ENCODE measurements at regions not wholly inside any gene's neighbourhood (a gene's known extent, or its start where the extent isn't known, plus 50 kb on each side); places are given as distances from the start of the nearest gene placed in this dataset.

DNA sequence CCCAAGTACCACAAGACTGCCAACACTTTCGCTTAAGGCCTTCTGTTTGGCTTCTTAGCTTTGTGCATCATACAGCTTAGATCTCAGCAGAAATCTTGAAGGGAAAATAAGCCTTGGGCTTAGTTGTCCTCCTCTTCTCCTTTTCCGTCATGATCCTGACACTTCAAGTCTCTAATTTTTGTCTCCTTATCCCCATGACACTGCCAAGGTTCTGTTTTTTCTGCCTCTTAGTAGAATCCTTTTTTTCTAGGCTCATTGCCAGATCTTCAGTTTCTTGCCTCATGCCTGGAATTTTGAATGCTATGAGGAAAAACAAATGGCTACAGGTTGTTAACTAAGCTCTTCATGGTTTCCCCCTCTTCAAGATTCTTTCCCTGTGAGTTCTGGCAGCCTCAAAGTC, 450.4 kb downstream of the LRFN5 start:
- H3K9me3 Mint-ChIP-seq = peaks cover 5% of the 10 kb centered on the region
- no peaks in the 10 kb centered on the region for H3K27me3 Mint-ChIP-seq
- H3K36me3 Mint-ChIP-seq = no peaks in the 10 kb centered on the region
- no peak for DNase-seq
- H3K4me3 Mint-ChIP-seq = no peak overlapping the region
- no peak overlapping the region for H3K27ac Mint-ChIP-seq
- no peaks in the 10 kb centered on the region for H3K4me1 Mint-ChIP-seq

DNA sequence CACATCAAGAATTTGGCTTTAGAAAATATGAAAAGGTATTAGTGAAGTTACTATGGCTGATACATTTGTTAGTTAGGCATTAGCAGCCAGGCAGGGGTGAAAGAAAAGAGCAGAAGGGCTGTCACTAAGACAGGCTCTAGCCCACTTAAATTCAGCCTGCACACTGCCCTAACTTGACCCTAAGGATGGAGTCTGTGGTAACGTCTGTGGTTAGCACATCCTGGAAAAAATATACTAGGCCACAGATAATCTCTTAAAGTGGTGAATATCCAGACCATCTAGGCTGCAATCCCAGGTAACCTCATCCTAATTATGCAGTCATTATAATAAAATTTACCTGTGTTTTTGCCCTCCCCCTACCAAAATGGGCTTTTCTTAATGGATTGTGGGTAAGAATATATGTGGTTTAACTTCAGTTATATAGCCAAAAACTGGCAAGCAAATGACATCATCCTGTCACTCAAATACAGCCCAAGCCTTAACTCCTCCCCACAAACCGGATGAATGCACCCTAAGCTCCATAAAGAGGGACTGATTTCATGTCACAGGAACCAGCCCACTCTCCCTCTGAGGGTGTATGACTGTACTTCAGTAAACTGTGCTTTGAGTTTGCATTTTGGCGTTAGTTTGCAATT, 440.9 kb downstream of the LRFN5 start:
- no peaks in the 10 kb centered on the region for H3K9me3 Mint-ChIP-seq
- no peaks in the 10 kb centered on the region for H3K36me3 Mint-ChIP-seq
- H3K27ac Mint-ChIP-seq = no peak overlapping the region
- H3K4me1 Mint-ChIP-seq = no peaks in the 10 kb centered on the region
- H3K27me3 Mint-ChIP-seq = no peaks in the 10 kb centered on the region
- DNase-seq = no peak
- H3K4me3 Mint-ChIP-seq = no peak overlapping the region

DNA sequence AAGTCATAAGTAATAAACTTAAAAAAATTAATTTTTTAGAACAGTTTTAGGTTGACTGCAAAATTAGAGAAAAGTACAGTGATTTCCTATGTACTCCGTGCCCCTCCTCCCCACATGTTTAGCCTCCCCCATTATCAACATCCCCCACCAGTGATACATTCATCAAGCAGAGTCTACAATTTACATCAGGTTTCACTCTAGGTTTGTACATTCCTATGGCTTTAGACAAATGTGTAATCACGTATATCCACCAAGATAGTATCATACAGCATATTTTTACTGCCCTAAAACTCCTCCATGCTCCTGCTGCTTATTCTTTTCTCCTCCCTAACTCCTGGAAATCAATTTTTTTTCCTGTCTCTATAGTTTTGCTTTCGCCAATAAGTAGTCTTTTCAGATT, 438.7 kb downstream of the LRFN5 start:
- Mint-ChIP-seq H3K4me1 (no peaks in the 10 kb centered on the region), H3K36me3 (no peaks in the 10 kb centered on the region), H3K27me3 (no peaks in the 10 kb centered on the region), H3K27ac (no peak overlapping the region), H3K9me3 (peaks cover 1% of the 10 kb centered on the region), H3K4me3 (no peak overlapping the region)
- no peak for DNase-seq

DNA sequence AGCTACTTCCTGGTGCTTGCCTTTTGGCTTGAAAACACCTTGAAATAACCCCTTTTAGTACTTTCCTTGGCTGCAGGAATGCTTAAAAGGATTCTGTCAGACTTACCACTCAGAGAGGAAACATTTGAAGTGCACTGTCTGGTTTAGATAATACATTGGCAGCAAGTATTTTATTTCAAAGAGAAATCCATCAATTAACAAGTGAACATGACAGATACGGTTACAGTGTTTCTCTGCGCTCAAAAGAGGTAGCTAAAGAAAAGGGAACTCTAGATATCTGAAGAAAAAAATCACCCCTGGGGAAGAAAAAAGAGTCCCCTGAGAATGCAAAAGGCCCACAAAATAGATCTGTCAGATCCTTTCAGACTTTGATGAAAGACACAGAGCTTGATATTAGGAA, 421.9 kb downstream of the LRFN5 start:
- Mint-ChIP-seq H3K36me3 (no peaks in the 10 kb centered on the region), H3K9me3 (no peaks in the 10 kb centered on the region), H3K27me3 (no peaks in the 10 kb centered on the region), H3K27ac (no peak overlapping the region), H3K4me1 (no peaks in the 10 kb centered on the region), H3K4me3 (no peak overlapping the region)
- DNase-seq = no peak

DNA sequence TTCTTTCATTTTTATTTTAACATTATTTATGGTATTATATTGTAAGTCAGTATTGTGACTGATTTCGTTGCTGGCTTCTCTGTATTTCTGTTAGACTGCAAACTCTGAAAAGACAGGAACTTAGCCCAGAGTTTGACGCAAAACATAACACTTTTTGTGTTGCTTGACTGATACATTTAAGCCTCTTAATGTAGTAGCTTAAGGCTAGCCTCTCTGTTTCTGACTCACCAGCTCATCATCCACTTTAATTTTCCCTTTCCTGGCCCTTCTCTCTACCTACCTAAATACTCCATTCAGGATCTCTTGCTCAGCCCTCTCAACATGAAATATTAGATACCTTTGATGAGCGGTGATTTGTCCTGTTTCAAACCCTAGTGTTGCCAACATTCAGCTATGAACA, 420.6 kb downstream of the LRFN5 start:
- Mint-ChIP-seq H3K9me3 (no peaks in the 10 kb centered on the region), H3K36me3 (no peaks in the 10 kb centered on the region), H3K27me3 (no peaks in the 10 kb centered on the region), H3K4me1 (no peaks in the 10 kb centered on the region), H3K27ac (no peak overlapping the region), H3K4me3 (no peak overlapping the region)
- DNase-seq = no peak

DNA sequence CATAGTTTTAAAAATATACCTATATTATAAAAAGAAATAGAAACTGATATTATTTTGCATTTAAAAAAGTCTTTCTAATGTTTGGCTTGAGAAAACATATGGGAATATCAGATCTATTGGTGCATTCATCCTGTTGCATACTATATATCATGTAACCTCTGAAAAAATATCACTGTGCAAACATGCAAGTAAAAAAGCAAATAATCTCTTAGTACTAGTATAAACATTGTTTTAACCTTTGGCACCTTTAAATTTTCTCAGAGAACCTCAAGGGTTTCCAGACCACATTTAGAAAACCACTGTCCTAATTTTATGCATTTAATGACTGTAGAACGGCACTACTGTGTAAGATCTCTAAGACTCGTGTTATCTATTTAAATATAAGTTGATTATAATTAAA, 416.8 kb downstream of the LRFN5 start:
- Mint-ChIP-seq H3K27me3 (no peaks in the 10 kb centered on the region), H3K36me3 (no peaks in the 10 kb centered on the region), H3K4me3 (no peak overlapping the region), H3K9me3 (no peaks in the 10 kb centered on the region), H3K27ac (no peak overlapping the region), H3K4me1 (no peaks in the 10 kb centered on the region)
- no peak for DNase-seq

DNA sequence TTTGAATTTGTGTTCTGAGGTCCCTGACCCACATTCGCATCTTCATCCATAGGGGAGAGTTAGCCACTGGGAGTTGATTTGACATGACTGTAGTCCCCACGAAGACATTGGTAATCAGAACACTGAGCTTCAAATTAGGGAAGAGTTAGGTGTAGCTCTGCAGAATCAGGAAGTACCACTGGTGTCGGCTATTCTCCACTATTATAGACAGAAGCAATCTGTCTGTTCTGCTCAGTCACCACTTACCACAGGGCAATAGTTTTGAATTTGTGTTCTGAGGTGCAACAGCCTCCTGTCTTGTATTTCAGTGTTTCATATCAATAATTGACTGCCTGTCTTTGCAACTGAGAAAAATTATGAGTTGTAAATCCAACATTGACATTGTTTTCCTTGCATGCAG, 407.6 kb downstream of the LRFN5 start:
- Mint-ChIP-seq H3K4me1 (no peaks in the 10 kb centered on the region), H3K27ac (no peak overlapping the region), H3K9me3 (no peaks in the 10 kb centered on the region), H3K27me3 (no peaks in the 10 kb centered on the region), H3K36me3 (no peaks in the 10 kb centered on the region), H3K4me3 (no peak overlapping the region)
- DNase-seq = no peak

DNA sequence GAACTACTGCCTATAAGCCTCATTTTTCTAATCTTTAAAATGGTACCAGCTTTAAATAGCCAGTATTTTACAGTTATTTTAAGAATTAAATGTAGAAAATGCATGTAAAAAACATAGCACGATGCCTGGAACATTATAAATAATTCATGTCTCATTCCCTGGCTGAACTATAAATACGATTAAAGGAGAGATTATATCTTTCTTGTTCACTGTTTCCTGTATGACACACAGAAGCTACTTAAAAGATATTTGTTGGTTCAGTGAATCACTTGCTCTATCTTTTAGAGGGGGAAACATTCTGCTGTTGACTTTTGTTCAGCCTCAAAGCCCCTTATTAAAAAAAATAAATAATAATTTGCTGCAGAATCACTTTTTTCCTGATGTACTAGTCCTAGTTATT, 406.9 kb downstream of the LRFN5 start:
- H3K27ac Mint-ChIP-seq = no peak overlapping the region
- no peaks in the 10 kb centered on the region for H3K4me1 Mint-ChIP-seq
- H3K36me3 Mint-ChIP-seq = no peaks in the 10 kb centered on the region
- no peaks in the 10 kb centered on the region for H3K9me3 Mint-ChIP-seq
- no peak overlapping the region for H3K4me3 Mint-ChIP-seq
- no peaks in the 10 kb centered on the region for H3K27me3 Mint-ChIP-seq
- DNase-seq = no peak

DNA sequence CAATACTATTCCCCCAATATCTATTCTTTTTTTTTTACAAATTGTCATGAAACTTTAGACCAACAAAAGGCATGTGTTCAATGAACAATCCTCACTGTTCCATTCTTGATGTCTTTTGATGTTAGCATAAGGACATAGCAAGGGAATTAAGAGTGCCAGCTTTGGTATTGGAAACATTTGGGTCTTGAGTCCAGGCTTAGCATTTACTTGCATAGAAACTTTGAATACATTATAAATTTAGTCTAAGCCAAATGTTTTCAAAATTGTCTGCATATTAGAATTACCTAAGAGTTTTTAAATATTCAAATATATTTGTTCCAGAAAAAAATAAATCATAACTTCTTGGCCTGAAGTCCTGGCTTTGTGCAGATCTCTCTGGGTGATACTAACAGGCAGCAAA, 406.5 kb downstream of the LRFN5 start:
- Mint-ChIP-seq H3K27ac (no peak overlapping the region), H3K9me3 (peaks cover 1% of the 10 kb centered on the region), H3K27me3 (no peaks in the 10 kb centered on the region), H3K36me3 (no peaks in the 10 kb centered on the region), H3K4me3 (no peak overlapping the region), H3K4me1 (no peaks in the 10 kb centered on the region)
- no peak for DNase-seq

DNA sequence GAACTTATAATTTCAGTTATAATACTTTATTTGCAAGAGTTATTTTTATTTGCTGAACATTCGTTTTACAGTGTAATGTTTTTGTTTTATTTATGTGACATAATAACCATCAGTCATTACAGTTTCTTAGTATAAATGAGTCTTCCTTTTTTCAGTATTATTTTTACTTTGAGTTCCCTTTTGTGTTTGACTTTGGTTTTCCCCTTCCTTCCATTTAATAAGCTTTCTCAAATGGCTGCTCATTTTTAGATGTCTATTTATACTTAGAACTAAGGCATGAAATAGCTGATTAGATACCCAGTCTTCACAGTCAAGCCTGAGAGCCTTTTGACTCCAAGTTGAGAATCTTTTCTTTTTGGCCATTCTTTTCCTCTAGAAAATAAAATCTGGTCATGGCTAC, 404.5 kb downstream of the LRFN5 start:
- DNase-seq = no peak
- no peaks in the 10 kb centered on the region for H3K27me3 Mint-ChIP-seq
- H3K27ac Mint-ChIP-seq = no peak overlapping the region
- H3K4me1 Mint-ChIP-seq = no peaks in the 10 kb centered on the region
- peaks cover 2% of the 10 kb centered on the region for H3K9me3 Mint-ChIP-seq
- H3K4me3 Mint-ChIP-seq = no peak overlapping the region
- no peaks in the 10 kb centered on the region for H3K36me3 Mint-ChIP-seq

DNA sequence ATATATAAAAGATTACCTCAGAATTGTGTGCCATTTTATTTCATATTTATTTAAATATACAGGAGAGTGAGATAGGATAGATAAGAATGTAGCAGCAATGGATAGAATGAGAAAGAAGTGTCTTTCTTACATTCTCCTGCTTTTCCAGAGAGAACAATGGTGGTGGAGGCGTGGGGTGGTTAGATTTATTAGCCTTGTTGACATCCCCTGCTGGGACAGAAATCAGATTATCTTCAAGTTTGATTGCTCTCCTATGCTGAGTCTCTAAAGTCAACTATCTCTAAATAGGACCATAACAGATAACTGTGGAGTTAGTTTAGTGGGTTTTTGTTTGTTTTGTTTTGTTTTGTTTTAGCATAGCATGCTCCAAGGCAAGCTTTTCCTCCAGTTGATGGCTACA, 397.6 kb downstream of the LRFN5 start:
- DNase-seq = no peak
- H3K4me1 Mint-ChIP-seq = no peaks in the 10 kb centered on the region
- H3K9me3 Mint-ChIP-seq = peaks cover 2% of the 10 kb centered on the region
- H3K27me3 Mint-ChIP-seq = no peaks in the 10 kb centered on the region
- H3K27ac Mint-ChIP-seq = no peak overlapping the region
- H3K36me3 Mint-ChIP-seq = no peaks in the 10 kb centered on the region
- H3K4me3 Mint-ChIP-seq = no peak overlapping the region

DNA sequence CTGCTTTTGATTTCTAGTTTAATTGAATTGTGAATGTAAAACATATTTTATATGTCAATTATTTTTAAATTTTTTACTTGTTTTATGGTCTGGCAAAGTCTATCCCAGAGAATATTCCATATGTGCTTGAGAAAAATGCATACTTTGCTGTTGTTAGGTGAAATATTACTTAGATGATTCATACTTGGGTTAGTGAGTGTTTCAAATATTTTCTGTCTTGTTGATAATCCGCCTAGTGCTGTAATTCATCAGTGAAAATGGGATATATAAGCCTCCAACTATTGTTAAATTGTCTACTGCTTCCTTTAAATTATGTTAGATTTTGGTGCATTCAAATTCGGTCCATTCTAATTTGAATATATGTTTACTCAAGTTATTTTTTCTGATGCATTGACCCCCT, 395.5 kb downstream of the LRFN5 start:
- no peak overlapping the region for H3K27ac Mint-ChIP-seq
- no peaks in the 10 kb centered on the region for H3K36me3 Mint-ChIP-seq
- DNase-seq = no peak
- H3K27me3 Mint-ChIP-seq = no peaks in the 10 kb centered on the region
- no peak overlapping the region for H3K4me3 Mint-ChIP-seq
- H3K4me1 Mint-ChIP-seq = no peaks in the 10 kb centered on the region
- no peaks in the 10 kb centered on the region for H3K9me3 Mint-ChIP-seq

DNA sequence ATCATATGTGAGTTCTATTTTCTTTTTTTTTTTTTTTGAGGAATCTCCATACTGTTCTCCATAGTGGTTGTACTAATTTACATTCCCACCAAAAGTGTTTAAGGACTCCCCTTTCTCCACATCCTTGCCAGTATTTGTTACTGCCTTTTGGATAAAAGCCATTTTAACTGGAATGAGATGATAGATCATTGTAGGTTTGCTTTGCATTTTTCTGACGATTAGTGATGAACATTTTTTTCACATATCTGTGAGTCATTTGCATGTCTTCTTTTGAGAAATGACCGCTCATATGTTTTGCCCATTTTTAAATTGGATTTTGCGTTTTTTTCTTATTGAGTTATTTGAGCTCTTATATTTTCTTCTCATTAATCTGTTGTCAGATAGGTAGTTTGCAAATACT, 394.8 kb downstream of the LRFN5 start:
- Mint-ChIP-seq H3K4me1 (no peaks in the 10 kb centered on the region), H3K36me3 (no peaks in the 10 kb centered on the region), H3K4me3 (no peak overlapping the region), H3K27ac (no peak overlapping the region), H3K27me3 (no peaks in the 10 kb centered on the region), H3K9me3 (no peaks in the 10 kb centered on the region)
- DNase-seq = no peak

DNA sequence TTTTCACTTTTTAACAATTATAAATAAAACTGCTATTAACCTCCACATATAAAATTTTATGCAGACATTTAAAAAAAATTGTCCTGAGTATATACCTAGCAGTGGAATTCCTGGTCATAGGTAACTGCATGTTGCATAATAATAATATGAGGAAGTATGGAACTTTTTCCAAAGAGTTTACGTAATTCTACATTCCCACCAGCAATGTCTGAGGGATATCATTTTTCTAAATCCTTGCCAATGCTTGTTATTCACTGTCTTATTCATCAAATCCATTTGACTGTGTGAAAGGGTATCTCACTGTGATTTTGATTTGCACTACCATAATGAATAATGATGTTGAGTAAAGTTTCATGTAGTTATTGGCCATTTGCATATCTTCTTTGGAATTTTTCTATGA, 393.8 kb downstream of the LRFN5 start:
- no peak for DNase-seq
- Mint-ChIP-seq H3K27ac (no peak overlapping the region), H3K4me1 (no peaks in the 10 kb centered on the region), H3K9me3 (no peaks in the 10 kb centered on the region), H3K4me3 (no peak overlapping the region), H3K36me3 (no peaks in the 10 kb centered on the region), H3K27me3 (no peaks in the 10 kb centered on the region)

DNA sequence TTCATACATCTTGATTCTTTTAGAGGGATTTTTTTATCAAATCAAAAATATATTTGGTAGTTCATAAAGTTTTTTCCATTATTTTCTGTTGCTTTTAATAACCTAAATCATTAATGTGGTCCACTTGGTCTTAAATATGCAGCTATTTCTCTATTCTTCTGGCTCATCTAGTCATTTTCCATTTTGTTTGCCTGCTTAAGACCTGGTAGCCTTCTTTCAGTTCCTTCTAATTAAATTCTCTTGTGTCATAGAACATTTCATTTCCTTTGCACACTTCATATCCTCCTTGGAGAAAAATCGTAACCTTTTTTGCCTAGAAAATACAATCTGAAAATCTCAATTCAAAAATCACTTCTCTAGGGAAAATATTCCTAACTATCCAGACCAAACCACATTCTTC, 387.0 kb downstream of the LRFN5 start:
- H3K9me3 Mint-ChIP-seq = no peaks in the 10 kb centered on the region
- H3K4me3 Mint-ChIP-seq = no peak overlapping the region
- H3K36me3 Mint-ChIP-seq = no peaks in the 10 kb centered on the region
- no peak for DNase-seq
- no peak overlapping the region for H3K27ac Mint-ChIP-seq
- H3K4me1 Mint-ChIP-seq = no peaks in the 10 kb centered on the region
- no peaks in the 10 kb centered on the region for H3K27me3 Mint-ChIP-seq

DNA sequence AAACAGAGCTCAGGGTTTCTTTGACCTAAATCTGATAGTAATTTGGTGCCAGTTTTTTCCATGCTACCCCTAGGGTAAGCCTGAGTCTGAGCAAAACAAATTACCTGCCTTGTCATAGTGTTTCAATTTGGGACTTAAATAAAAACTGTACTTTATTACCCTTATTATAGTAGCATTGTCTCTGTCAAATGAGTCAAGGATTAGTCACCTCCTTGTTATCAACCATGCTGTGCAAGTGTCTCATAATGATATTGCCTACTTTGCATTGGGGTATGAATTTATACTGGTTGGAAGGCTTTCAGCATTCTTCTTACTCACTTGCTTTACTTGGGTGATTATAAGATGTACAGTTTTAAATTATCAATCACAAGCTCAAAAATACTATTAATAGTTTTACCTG, 380.0 kb downstream of the LRFN5 start:
- H3K4me3 Mint-ChIP-seq = no peak overlapping the region
- H3K9me3 Mint-ChIP-seq = peaks cover 2% of the 10 kb centered on the region
- no peak overlapping the region for H3K27ac Mint-ChIP-seq
- no peaks in the 10 kb centered on the region for H3K27me3 Mint-ChIP-seq
- no peaks in the 10 kb centered on the region for H3K36me3 Mint-ChIP-seq
- no peaks in the 10 kb centered on the region for H3K4me1 Mint-ChIP-seq
- no peak for DNase-seq
